Fibroblast of skin of right quadriceps (primary cell): ENCODE measurements at regions not wholly inside any gene's neighbourhood (a gene's known extent, or its start where the extent isn't known, plus 50 kb on each side); places are given as distances from the start of the nearest gene placed in this dataset.
A peak's percentile ranks its signal among the peaks of the same experiment; 100 is the strongest.

Source experiments
- DNase-seq: peaks from one replicate; pipeline ENCODE4 v3.0.0-alpha.2; 2013

- DNase-seq, result peak; percentile 67
Measured at GRCh38 chr1:227370533-227371254, 52.4 kb upstream of the CDC42BPA start.

GRCh38 chr1:227369102-227369760 lies 50.9 kb upstream of the CDC42BPA start:
- no peak for DNase-seq
